HFFc6 (cell line): ENCODE measurements at regions not wholly inside any gene's neighbourhood (a gene's known extent, or its start where the extent isn't known, plus 50 kb on each side); places are given as distances from the start of the nearest gene placed in this dataset.
"Not testable (repeated sequence)": the region's sequence is repeated elsewhere in the genome, so short reads cannot be mapped to it uniquely, and the experiment has no call there.

Source experiments
- DNase-seq: peaks from one replicate; pipeline ENCODE4 v3.0.0-alpha.2; 2018
- H3K27ac Mint-ChIP-seq: 2 replicates; pipeline ENCODE4 v1.8.0; 2020; ENCODE audit warnings: mild to moderate bottlenecking, mixed read lengths
- H3K27me3 Mint-ChIP-seq: 2 replicates; pipeline ENCODE4 v1.8.0; 2021; ENCODE audit warnings: mild to moderate bottlenecking, moderate library complexity, mixed read lengths; ENCODE audit not compliant: insufficient read depth
- H3K36me3 Mint-ChIP-seq: 2 replicates; pipeline ENCODE4 v1.8.0; 2021; ENCODE audit warnings: low read depth, mixed read lengths
- H3K4me1 Mint-ChIP-seq: 2 replicates; pipeline ENCODE4 v1.8.0; 2020; ENCODE audit warnings: low read depth, mixed read lengths
- H3K4me3 Mint-ChIP-seq: 2 replicates; pipeline ENCODE4 v1.8.0; 2020; ENCODE audit warnings: mild to moderate bottlenecking, moderate library complexity, mixed read lengths
- H3K9me3 Mint-ChIP-seq: 2 replicates; pipeline ENCODE4 v1.8.0; 2020; ENCODE audit warnings: mild to moderate bottlenecking, mixed read lengths
- TF ChIP-seq, protein P1 (sequence below): fragments of 200-600 bp; sonication (generic); IDR thresholded peaks from 2 replicates; pipeline ENCODE4 v1.5.0; 2021; ENCODE audit warnings: antibody characterized with exemption, mild to moderate bottlenecking

DNA sequence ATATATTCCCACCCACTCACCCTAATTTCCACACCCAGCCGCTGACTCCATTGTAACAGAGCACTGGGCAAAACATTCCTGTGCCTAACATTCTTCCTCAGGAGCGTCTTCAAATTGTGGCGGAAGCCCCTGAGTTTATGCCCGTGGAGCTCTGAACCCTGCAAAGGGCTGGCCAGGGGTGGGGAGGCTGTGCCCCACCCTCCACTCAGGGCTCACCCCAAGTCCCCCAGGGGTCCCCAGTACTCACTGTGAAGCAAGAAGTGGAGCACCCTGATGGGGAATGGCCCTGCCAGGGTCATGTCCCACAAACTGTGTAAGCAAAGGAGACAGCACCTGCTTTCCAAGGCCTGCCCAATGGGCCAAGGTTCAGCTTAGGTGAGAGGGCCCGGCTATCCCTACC, 303.2 kb downstream of the PREX1 start:
- H3K4me3 Mint-ChIP-seq: no peak overlapping the region
- H3K27me3 Mint-ChIP-seq: peaks cover 7% of the 10 kb centered on the region
- peaks cover 5% of the 10 kb centered on the region for H3K9me3 Mint-ChIP-seq
- no peak for DNase-seq
- TF ChIP-seq, protein P1, sequence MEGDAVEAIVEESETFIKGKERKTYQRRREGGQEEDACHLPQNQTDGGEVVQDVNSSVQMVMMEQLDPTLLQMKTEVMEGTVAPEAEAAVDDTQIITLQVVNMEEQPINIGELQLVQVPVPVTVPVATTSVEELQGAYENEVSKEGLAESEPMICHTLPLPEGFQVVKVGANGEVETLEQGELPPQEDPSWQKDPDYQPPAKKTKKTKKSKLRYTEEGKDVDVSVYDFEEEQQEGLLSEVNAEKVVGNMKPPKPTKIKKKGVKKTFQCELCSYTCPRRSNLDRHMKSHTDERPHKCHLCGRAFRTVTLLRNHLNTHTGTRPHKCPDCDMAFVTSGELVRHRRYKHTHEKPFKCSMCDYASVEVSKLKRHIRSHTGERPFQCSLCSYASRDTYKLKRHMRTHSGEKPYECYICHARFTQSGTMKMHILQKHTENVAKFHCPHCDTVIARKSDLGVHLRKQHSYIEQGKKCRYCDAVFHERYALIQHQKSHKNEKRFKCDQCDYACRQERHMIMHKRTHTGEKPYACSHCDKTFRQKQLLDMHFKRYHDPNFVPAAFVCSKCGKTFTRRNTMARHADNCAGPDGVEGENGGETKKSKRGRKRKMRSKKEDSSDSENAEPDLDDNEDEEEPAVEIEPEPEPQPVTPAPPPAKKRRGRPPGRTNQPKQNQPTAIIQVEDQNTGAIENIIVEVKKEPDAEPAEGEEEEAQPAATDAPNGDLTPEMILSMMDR: no peak
- no peaks in the 10 kb centered on the region for H3K36me3 Mint-ChIP-seq
- H3K27ac Mint-ChIP-seq: no peak overlapping the region
- no peaks in the 10 kb centered on the region for H3K4me1 Mint-ChIP-seq

DNA sequence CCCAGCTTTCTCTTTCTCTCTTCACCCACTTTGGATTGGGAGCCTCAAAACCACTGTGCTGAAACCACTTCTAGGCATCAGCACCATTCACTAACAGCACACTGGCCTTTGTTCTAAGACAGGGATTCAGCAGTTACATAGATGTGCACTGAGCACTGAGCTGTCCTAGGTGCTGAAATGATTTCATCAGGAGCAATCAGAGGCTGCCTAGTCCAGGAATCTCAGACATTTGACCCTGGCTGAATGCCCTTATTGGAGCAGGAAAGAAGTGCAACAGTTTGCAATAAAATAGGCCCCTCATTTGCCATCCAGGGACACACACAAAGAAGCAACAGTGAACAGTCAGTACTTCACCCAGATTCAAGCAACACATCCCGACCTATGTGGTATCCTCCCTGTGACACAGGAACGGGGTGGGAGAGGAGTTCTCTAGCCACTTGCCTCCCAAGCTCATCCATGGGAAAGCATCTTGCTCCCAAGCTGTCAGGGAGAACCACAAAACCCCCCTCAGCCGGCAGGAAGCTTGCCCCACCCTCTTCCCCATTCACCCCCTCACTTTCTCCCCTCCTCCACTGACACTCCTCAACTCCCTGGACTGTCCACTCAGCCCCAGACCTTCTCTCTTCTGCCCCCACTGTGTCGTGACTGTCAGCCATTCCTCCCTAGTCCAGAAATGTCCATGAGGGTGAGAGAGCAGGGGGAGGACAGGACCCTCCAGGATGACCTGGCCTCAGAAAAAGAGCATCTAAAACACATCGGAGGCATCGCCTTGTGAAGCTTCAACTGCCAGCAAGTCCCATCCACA, 304.4 kb downstream of the PREX1 start:
- no peak overlapping the region for H3K27ac Mint-ChIP-seq
- H3K9me3 Mint-ChIP-seq: peaks cover 5% of the 10 kb centered on the region
- DNase-seq: peak; percentile 37
- H3K4me1 Mint-ChIP-seq: no peaks in the 10 kb centered on the region
- H3K36me3 Mint-ChIP-seq: no peaks in the 10 kb centered on the region
- H3K4me3 Mint-ChIP-seq: no peak overlapping the region
- peaks cover 2% of the 10 kb centered on the region for H3K27me3 Mint-ChIP-seq
- TF ChIP-seq, protein P1: no peak

DNA sequence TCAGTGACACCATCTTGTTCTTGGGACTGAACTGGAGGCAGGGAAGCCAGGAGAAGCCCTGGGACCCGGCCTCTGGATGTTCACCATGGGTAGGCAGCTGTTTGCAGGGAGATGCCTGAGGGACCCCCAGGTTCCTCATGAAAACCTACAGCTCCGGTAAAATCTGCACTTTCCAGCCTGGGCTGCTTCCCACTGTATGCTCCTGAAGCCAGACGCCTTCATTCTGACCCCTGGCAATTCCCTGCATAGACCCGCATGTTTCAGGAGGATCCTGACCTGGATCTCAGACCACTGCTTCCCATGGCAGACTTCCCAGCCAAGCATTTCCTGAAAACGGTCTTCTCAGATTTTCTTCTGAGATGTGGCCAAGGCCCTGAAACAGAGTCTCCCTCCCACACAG, 306.7 kb downstream of the PREX1 start:
- H3K4me1 Mint-ChIP-seq: no peaks in the 10 kb centered on the region
- peaks cover 3% of the 10 kb centered on the region; the same call in 1 of the 2 replicates for H3K9me3 Mint-ChIP-seq
- peaks cover 7% of the 10 kb centered on the region for H3K27me3 Mint-ChIP-seq
- TF ChIP-seq, protein P1: no peak
- H3K27ac Mint-ChIP-seq: no peak overlapping the region
- peaks cover 3% of the 10 kb centered on the region; the same call in 1 of the 2 replicates for H3K36me3 Mint-ChIP-seq
- no peak overlapping the region for H3K4me3 Mint-ChIP-seq
- no peak for DNase-seq

DNA sequence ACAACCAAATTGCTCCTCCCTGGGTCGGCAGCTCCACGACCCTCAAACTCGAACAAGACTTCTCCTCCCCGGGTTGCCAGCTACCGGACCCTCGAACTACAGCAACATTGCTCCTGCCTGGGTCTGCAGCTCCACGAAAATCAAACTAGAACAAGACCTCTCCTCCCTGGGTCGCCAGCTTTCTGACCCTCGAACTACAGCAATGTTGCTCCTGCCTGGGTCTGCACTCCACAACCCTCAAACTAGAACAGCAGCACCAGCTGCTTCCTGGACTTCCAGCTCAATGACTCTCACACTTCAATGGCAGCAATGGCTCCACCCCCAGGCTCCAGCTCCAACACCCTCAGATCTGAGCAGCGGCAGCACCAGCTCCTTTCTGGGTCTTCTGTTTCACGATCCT, 311.6 kb downstream of the PREX1 start:
- not testable (repeated sequence) for H3K4me3 Mint-ChIP-seq, H3K4me1 Mint-ChIP-seq, H3K27ac Mint-ChIP-seq, DNase-seq, H3K9me3 Mint-ChIP-seq, H3K36me3 Mint-ChIP-seq
- H3K27me3 Mint-ChIP-seq: peaks cover 14% of the 10 kb centered on the region

DNA sequence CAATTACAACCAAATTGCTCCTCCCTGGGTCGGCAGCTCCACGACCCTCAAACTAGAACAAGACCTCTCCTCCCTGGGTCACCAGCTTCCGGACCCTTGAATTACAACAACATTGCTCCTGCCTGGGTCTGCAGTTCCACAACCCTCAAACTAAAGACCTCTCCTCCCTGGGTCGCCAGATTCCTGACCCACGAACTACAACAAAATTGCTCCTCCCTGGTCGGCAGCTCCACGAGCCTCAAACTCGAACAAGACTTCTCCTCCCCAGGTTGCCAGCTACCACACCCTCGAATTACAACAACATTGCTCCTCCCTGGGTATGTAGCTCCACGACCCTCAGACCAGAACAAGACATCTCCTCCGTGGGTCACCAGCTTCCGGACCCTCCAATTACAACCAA, 313.2 kb downstream of the PREX1 start:
- peaks cover 14% of the 10 kb centered on the region for H3K27me3 Mint-ChIP-seq
- H3K27ac Mint-ChIP-seq, H3K4me1 Mint-ChIP-seq, H3K36me3 Mint-ChIP-seq, H3K4me3 Mint-ChIP-seq, H3K9me3 Mint-ChIP-seq, DNase-seq: not testable (repeated sequence)

DNA sequence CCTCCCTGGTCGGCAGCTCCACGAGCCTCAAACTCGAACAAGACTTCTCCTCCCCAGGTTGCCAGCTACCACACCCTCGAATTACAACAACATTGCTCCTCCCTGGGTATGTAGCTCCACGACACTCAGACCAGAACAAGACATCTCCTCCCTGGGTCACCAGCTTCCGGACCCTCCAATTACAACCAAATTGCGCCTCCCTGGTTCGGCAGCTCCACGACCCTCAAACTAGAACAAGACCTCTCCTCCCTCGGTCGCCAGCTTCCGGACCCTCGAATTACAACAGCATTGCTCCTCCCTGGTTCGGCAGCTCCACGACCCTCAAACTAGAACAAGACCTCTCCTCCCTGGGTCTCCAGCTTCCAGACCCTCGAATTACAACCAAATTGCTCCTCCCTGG, 315.3 kb downstream of the PREX1 start:
- peaks cover 10% of the 10 kb centered on the region for H3K27me3 Mint-ChIP-seq
- H3K9me3 Mint-ChIP-seq, H3K4me3 Mint-ChIP-seq: not testable (repeated sequence)

DNA sequence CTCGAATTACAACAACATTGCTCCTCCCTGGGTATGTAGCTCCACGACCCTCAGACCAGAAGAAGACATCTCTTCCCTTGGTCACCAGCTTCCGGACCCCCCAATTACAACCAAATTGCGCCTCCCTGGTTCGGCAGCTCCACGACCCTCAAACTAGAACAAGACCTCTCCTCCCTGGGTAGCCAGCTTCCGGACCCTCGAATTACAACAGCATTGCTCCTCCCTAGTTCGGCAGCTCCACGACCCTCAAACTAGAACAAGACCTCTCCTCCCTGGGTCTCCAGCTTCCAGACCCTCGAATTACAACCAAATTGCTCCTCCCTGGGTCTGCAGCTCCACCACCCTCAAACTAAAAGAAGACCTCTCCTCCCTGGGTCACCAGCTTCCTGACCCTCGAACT, 322.7 kb downstream of the PREX1 start:
- H3K9me3 Mint-ChIP-seq, H3K4me1 Mint-ChIP-seq: not testable (repeated sequence)

More for the DNA sequence above, 315.3 kb downstream of the PREX1 start:
- not testable (repeated sequence) for H3K27ac Mint-ChIP-seq, H3K36me3 Mint-ChIP-seq, H3K4me1 Mint-ChIP-seq, DNase-seq

More for the DNA sequence above, 322.7 kb downstream of the PREX1 start:
- not testable (repeated sequence) for DNase-seq, H3K36me3 Mint-ChIP-seq, H3K27ac Mint-ChIP-seq, H3K4me3 Mint-ChIP-seq, H3K27me3 Mint-ChIP-seq
